ENCODE measurements at regions not wholly inside any gene's neighbourhood (a gene's known extent, or its start where the extent isn't known, plus 50 kb on each side); places are given as distances from the start of the nearest gene placed in this dataset.

DNA sequence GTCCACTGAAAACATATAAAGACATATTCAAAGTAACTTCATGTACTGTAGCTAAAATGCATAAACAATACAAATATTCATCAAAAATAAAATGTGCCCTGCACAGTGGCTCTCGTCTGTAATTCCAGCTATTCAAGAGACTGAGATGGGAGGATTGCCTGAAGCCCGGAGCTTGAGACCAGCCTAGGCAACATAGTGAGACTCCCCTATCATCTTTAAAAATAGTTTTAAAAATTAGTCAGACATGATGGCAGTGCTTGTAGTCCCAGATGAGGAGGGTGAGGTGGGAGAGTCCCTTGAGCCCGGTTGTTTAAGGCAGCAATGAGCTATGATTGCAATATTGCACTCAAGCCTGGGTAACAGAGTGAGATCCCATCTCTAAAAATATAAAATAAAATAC is 534.1 kb downstream of the ANXA1 start:
- TF ChIP-seq, protein P1, sequence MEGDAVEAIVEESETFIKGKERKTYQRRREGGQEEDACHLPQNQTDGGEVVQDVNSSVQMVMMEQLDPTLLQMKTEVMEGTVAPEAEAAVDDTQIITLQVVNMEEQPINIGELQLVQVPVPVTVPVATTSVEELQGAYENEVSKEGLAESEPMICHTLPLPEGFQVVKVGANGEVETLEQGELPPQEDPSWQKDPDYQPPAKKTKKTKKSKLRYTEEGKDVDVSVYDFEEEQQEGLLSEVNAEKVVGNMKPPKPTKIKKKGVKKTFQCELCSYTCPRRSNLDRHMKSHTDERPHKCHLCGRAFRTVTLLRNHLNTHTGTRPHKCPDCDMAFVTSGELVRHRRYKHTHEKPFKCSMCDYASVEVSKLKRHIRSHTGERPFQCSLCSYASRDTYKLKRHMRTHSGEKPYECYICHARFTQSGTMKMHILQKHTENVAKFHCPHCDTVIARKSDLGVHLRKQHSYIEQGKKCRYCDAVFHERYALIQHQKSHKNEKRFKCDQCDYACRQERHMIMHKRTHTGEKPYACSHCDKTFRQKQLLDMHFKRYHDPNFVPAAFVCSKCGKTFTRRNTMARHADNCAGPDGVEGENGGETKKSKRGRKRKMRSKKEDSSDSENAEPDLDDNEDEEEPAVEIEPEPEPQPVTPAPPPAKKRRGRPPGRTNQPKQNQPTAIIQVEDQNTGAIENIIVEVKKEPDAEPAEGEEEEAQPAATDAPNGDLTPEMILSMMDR (conservative IDR thresholded peaks at IDR 0.05), result no peak
- TF ChIP-seq ZFX (IDR thresholded peaks at IDR 0.05), result no peak

All from C4-2B (cell line).